Right lobe of liver (tissue), 4 donors: ENCODE measurements at regions not wholly inside any gene's neighbourhood (a gene's known extent, or its start where the extent isn't known, plus 50 kb on each side); places are given as distances from the start of the nearest gene placed in this dataset.

Experiments
- CTCF ChIP-seq, 4 donors: fragments of 200-600 bp in 3 of 4; fragments of 450-650 bp in 1 of 4; IDR thresholded peaks; one replicate each; pipeline versions ENCODE4 v1.5.1 to v1.8.0; 2016 to 2022; ENCODE audit warnings: antibody characterized with exemption in 4 of 4, mild to moderate bottlenecking in 2 of 4
- POLR2A ChIP-seq: fragments of 450-650 bp; IDR thresholded peaks from one replicate; pipeline ENCODE4 v1.6.1; 2017; ENCODE audit warnings: antibody characterized with exemption, mild to moderate bottlenecking
- donor health status: DM: no; HTN: no; CAD: no.
- donor health status: DM: no; HTN: no; CAD: no.
- donor health status: DM: no; HTN: yes; CAD: no.

- TF ChIP-seq CTCF (IDR thresholded peaks at IDR 0.05) (no peak), POLR2A (no peak)
Observed at GRCh38 chr5:74017112-74017511, 391.1 kb downstream of the ARHGEF28 start.
